ENCODE measurements at regions not wholly inside any gene's neighbourhood (a gene's known extent, or its start where the extent isn't known, plus 50 kb on each side); places are given as distances from the start of the nearest gene placed in this dataset.

GRCh38 chr5:3123763-3124157 lies 372.3 kb upstream of the IRX2 start:
- H3K36me3 ChIP-seq (ENCODE audit: control insufficient read depth, insufficient read depth, low read length) = no peaks in the 10 kb centered on the region
- no peak overlapping the region for H3K4me3 ChIP-seq (ENCODE audit: low read length)
- no peak overlapping the region for H3K27ac ChIP-seq (ENCODE audit: low read length)
- H3K4me1 ChIP-seq (ENCODE audit: control insufficient read depth, insufficient read depth, low read length) = peaks cover 11% of the 10 kb centered on the region
- WGBS (ENCODE audit: insufficient coverage, insufficient read length) = no CpG with 5 or more reads among the region's 1 CpG
- no peak for DNase-seq (ENCODE audit: low read depth, low spot score)
- no peaks in the 10 kb centered on the region for H3K9me3 ChIP-seq (ENCODE audit: control insufficient read depth, insufficient read depth, low read length)
- peaks cover 29% of the 10 kb centered on the region for H3K27me3 ChIP-seq (ENCODE audit: control insufficient read depth, insufficient read depth, low read length)

GRCh38 chr5:3122985-3123762 lies 371.7 kb upstream of the IRX2 start:
- no peaks in the 10 kb centered on the region for H3K36me3 ChIP-seq (ENCODE audit: control insufficient read depth, insufficient read depth, low read length)
- no peak overlapping the region for H3K4me3 ChIP-seq (ENCODE audit: low read length)
- peaks cover 29% of the 10 kb centered on the region for H3K27me3 ChIP-seq (ENCODE audit: control insufficient read depth, insufficient read depth, low read length)
- no peak for DNase-seq (ENCODE audit: low read depth, low spot score)
- H3K4me1 ChIP-seq (ENCODE audit: control insufficient read depth, insufficient read depth, low read length) = peaks cover 11% of the 10 kb centered on the region
- no peak overlapping the region for H3K27ac ChIP-seq (ENCODE audit: low read length)
- H3K9me3 ChIP-seq (ENCODE audit: control insufficient read depth, insufficient read depth, low read length) = no peaks in the 10 kb centered on the region
- WGBS (ENCODE audit: insufficient coverage, insufficient read length) = no CpG with 5 or more reads among the region's 6 CpGs

- H3K27me3 ChIP-seq (ENCODE audit: control insufficient read depth, insufficient read depth, low read length) = peaks cover 30% of the 10 kb centered on the region
- no CpG with 5 or more reads among the region's 3 CpGs for WGBS (ENCODE audit: insufficient coverage, insufficient read length)
- DNase-seq (ENCODE audit: low read depth, low spot score) = no peak
- H3K4me1 ChIP-seq (ENCODE audit: control insufficient read depth, insufficient read depth, low read length) = peaks cover 12% of the 10 kb centered on the region
- no peaks in the 10 kb centered on the region for H3K36me3 ChIP-seq (ENCODE audit: control insufficient read depth, insufficient read depth, low read length)
- H3K4me3 ChIP-seq (ENCODE audit: low read length) = no peak overlapping the region
- H3K9me3 ChIP-seq (ENCODE audit: control insufficient read depth, insufficient read depth, low read length) = no peaks in the 10 kb centered on the region
- H3K27ac ChIP-seq (ENCODE audit: low read length) = no peak overlapping the region
Observed at GRCh38 chr5:3122216-3122615, 370.7 kb upstream of the IRX2 start.

GRCh38 chr5:3121813-3122212 lies 370.3 kb upstream of the IRX2 start:
- H3K4me1 ChIP-seq (ENCODE audit: control insufficient read depth, insufficient read depth, low read length) = peaks cover 14% of the 10 kb centered on the region

GRCh38 chr5:3120028-3120427 lies 368.6 kb upstream of the IRX2 start:
- no CpG with 5 or more reads among the region's 10 CpGs for WGBS (ENCODE audit: insufficient coverage, insufficient read length)
- Histone ChIP-seq H3K27me3 (ENCODE audit: control insufficient read depth, insufficient read depth, low read length) (peaks cover 38% of the 10 kb centered on the region), H3K4me3 (ENCODE audit: low read length) (no peak overlapping the region), H3K9me3 (ENCODE audit: control insufficient read depth, insufficient read depth, low read length) (no peaks in the 10 kb centered on the region), H3K36me3 (ENCODE audit: control insufficient read depth, insufficient read depth, low read length) (no peaks in the 10 kb centered on the region), H3K27ac (ENCODE audit: low read length) (no peak overlapping the region), H3K4me1 (ENCODE audit: control insufficient read depth, insufficient read depth, low read length) (peaks cover 18% of the 10 kb centered on the region)
- DNase-seq (ENCODE audit: low read depth, low spot score) = no peak

More at GRCh38 chr5:3121813-3122212, 370.3 kb upstream of the IRX2 start:
- H3K9me3 ChIP-seq (ENCODE audit: control insufficient read depth, insufficient read depth, low read length) = no peaks in the 10 kb centered on the region
- no peak for DNase-seq (ENCODE audit: low read depth, low spot score)
- no peak overlapping the region for H3K4me3 ChIP-seq (ENCODE audit: low read length)
- H3K27me3 ChIP-seq (ENCODE audit: control insufficient read depth, insufficient read depth, low read length) = peaks cover 34% of the 10 kb centered on the region
- WGBS (ENCODE audit: insufficient coverage, insufficient read length) = no CpG with 5 or more reads among the region's 21 CpGs
- no peak overlapping the region for H3K27ac ChIP-seq (ENCODE audit: low read length)
- no peaks in the 10 kb centered on the region for H3K36me3 ChIP-seq (ENCODE audit: control insufficient read depth, insufficient read depth, low read length)

- no CpG with 5 or more reads among the region's 4 CpGs for WGBS (ENCODE audit: insufficient coverage, insufficient read length)
- H3K27me3 ChIP-seq (ENCODE audit: control insufficient read depth, insufficient read depth, low read length) = peaks cover 38% of the 10 kb centered on the region
Observed at GRCh38 chr5:3119435-3119834, 368.0 kb upstream of the IRX2 start.

GRCh38 chr5:3118340-3118739 lies 366.9 kb upstream of the IRX2 start:
- Histone ChIP-seq H3K27ac (ENCODE audit: low read length) (no peak overlapping the region), H3K4me1 (ENCODE audit: control insufficient read depth, insufficient read depth, low read length) (peaks cover 16% of the 10 kb centered on the region), H3K27me3 (ENCODE audit: control insufficient read depth, insufficient read depth, low read length) (peaks cover 38% of the 10 kb centered on the region), H3K36me3 (ENCODE audit: control insufficient read depth, insufficient read depth, low read length) (no peaks in the 10 kb centered on the region), H3K4me3 (ENCODE audit: low read length) (no peak overlapping the region), H3K9me3 (ENCODE audit: control insufficient read depth, insufficient read depth, low read length) (no peaks in the 10 kb centered on the region)
- DNase-seq (ENCODE audit: low read depth, low spot score) = no peak
- WGBS (ENCODE audit: insufficient coverage, insufficient read length) = no CpG with 5 or more reads among the region's 15 CpGs

More at GRCh38 chr5:3119435-3119834, 368.0 kb upstream of the IRX2 start:
- DNase-seq (ENCODE audit: low read depth, low spot score) = no peak
- peaks cover 18% of the 10 kb centered on the region for H3K4me1 ChIP-seq (ENCODE audit: control insufficient read depth, insufficient read depth, low read length)
- no peaks in the 10 kb centered on the region for H3K9me3 ChIP-seq (ENCODE audit: control insufficient read depth, insufficient read depth, low read length)
- H3K36me3 ChIP-seq (ENCODE audit: control insufficient read depth, insufficient read depth, low read length) = no peaks in the 10 kb centered on the region
- H3K27ac ChIP-seq (ENCODE audit: low read length) = no peak overlapping the region
- H3K4me3 ChIP-seq (ENCODE audit: low read length) = no peak overlapping the region

- H3K4me1 ChIP-seq (ENCODE audit: control insufficient read depth, insufficient read depth, low read length) = peaks cover 14% of the 10 kb centered on the region
- no CpG with 5 or more reads among the region's 23 CpGs for WGBS (ENCODE audit: insufficient coverage, insufficient read length)
Observed at GRCh38 chr5:3116366-3116765, 364.9 kb upstream of the IRX2 start.

GRCh38 chr5:3114467-3114866 lies 363.0 kb upstream of the IRX2 start:
- no peak for DNase-seq (ENCODE audit: low read depth, low spot score)
- no CpG with 5 or more reads among the region's 14 CpGs for WGBS (ENCODE audit: insufficient coverage, insufficient read length)
- Histone ChIP-seq H3K9me3 (ENCODE audit: control insufficient read depth, insufficient read depth, low read length) (no peaks in the 10 kb centered on the region), H3K36me3 (ENCODE audit: control insufficient read depth, insufficient read depth, low read length) (no peaks in the 10 kb centered on the region), H3K27me3 (ENCODE audit: control insufficient read depth, insufficient read depth, low read length) (peaks cover 12% of the 10 kb centered on the region), H3K27ac (ENCODE audit: low read length) (no peak overlapping the region), H3K4me1 (ENCODE audit: control insufficient read depth, insufficient read depth, low read length) (peaks cover 8% of the 10 kb centered on the region), H3K4me3 (ENCODE audit: low read length) (no peak overlapping the region)

More at GRCh38 chr5:3116366-3116765, 364.9 kb upstream of the IRX2 start:
- no peak overlapping the region for H3K4me3 ChIP-seq (ENCODE audit: low read length)
- H3K27me3 ChIP-seq (ENCODE audit: control insufficient read depth, insufficient read depth, low read length) = peaks cover 29% of the 10 kb centered on the region
- no peaks in the 10 kb centered on the region for H3K36me3 ChIP-seq (ENCODE audit: control insufficient read depth, insufficient read depth, low read length)
- no peak for DNase-seq (ENCODE audit: low read depth, low spot score)
- no peaks in the 10 kb centered on the region for H3K9me3 ChIP-seq (ENCODE audit: control insufficient read depth, insufficient read depth, low read length)
- no peak overlapping the region for H3K27ac ChIP-seq (ENCODE audit: low read length)

GRCh38 chr5:3110371-3110770 lies 358.9 kb upstream of the IRX2 start:
- no peak overlapping the region for H3K4me3 ChIP-seq (ENCODE audit: low read length)
- no peaks in the 10 kb centered on the region for H3K9me3 ChIP-seq (ENCODE audit: control insufficient read depth, insufficient read depth, low read length)
- H3K27ac ChIP-seq (ENCODE audit: low read length) = no peak overlapping the region
- H3K36me3 ChIP-seq (ENCODE audit: control insufficient read depth, insufficient read depth, low read length) = no peaks in the 10 kb centered on the region
- no CpG with 5 or more reads among the region's 9 CpGs for WGBS (ENCODE audit: insufficient coverage, insufficient read length)
- H3K4me1 ChIP-seq (ENCODE audit: control insufficient read depth, insufficient read depth, low read length) = peaks cover 13% of the 10 kb centered on the region; the same call in 1 of the 2 replicates
- no peak for DNase-seq (ENCODE audit: low read depth, low spot score)
- no peaks in the 10 kb centered on the region for H3K27me3 ChIP-seq (ENCODE audit: control insufficient read depth, insufficient read depth, low read length)

GRCh38 chr5:3107156-3107611 lies 355.7 kb upstream of the IRX2 start:
- DNase-seq (ENCODE audit: low read depth, low spot score) = no peak
- no CpG with 5 or more reads among the region's 12 CpGs for WGBS (ENCODE audit: insufficient coverage, insufficient read length)
- H3K4me1 ChIP-seq (ENCODE audit: control insufficient read depth, insufficient read depth, low read length) = peaks cover 22% of the 10 kb centered on the region; the same call in 1 of the 2 replicates
- no peaks in the 10 kb centered on the region for H3K36me3 ChIP-seq (ENCODE audit: control insufficient read depth, insufficient read depth, low read length)
- H3K27me3 ChIP-seq (ENCODE audit: control insufficient read depth, insufficient read depth, low read length) = no peaks in the 10 kb centered on the region
- no peaks in the 10 kb centered on the region for H3K9me3 ChIP-seq (ENCODE audit: control insufficient read depth, insufficient read depth, low read length)
- H3K4me3 ChIP-seq (ENCODE audit: low read length) = no peak overlapping the region
- no peak overlapping the region for H3K27ac ChIP-seq (ENCODE audit: low read length)

Data from iPS DF 6.9 (cell line).